ENCODE measurements at regions not wholly inside any gene's neighbourhood (a gene's known extent, or its start where the extent isn't known, plus 50 kb on each side); places are given as distances from the start of the nearest gene placed in this dataset.

DNA sequence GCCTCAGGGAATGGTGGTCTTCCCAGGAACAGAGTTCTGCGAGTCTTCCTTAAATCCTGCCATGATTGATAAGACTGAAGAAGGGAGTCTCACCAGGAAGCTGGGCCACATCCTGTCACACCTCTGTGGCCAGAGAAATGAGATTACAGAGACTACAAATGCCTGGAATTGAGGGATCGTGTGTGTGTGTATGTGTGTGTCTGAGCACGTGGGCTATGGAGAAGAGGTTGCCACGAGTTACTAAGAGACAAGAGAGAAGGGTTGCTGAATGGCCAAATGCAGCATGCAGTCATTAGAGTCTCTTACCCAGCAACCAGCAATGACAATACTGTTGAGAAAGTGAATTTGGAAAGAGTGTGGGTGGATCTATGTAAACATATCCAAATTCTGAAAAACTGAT, 443.1 kb downstream of the MFSD1 start:
- no peak overlapping the region for H3K27ac ChIP-seq
- H3K9me3 ChIP-seq, result no peaks in the 10 kb centered on the region
- H3K4me1 ChIP-seq (replicated peaks), result no peaks in the 10 kb centered on the region
- TF ChIP-seq POLR2AphosphoS5 (IDR thresholded peaks at IDR 0.05) (no peak), POLR2A (IDR thresholded peaks at IDR 0.05) (no peak)
- TF ChIP-seq, protein P1, sequence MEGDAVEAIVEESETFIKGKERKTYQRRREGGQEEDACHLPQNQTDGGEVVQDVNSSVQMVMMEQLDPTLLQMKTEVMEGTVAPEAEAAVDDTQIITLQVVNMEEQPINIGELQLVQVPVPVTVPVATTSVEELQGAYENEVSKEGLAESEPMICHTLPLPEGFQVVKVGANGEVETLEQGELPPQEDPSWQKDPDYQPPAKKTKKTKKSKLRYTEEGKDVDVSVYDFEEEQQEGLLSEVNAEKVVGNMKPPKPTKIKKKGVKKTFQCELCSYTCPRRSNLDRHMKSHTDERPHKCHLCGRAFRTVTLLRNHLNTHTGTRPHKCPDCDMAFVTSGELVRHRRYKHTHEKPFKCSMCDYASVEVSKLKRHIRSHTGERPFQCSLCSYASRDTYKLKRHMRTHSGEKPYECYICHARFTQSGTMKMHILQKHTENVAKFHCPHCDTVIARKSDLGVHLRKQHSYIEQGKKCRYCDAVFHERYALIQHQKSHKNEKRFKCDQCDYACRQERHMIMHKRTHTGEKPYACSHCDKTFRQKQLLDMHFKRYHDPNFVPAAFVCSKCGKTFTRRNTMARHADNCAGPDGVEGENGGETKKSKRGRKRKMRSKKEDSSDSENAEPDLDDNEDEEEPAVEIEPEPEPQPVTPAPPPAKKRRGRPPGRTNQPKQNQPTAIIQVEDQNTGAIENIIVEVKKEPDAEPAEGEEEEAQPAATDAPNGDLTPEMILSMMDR (IDR thresholded peaks at IDR 0.05), result no peak
- H3K27me3 ChIP-seq (replicated peaks; ENCODE audit: insufficient read depth), result no peaks in the 10 kb centered on the region
- H3K36me3 ChIP-seq, result no peaks in the 10 kb centered on the region
- intact Hi-C loops (cut with DNase I), result no loop called here
- WGBS, result 83% methylated on average over 4 of the region's 4 CpGs
- no peak overlapping the region for H3K4me3 ChIP-seq
- no peak for DNase-seq (ENCODE audit: low spot score)

DNA sequence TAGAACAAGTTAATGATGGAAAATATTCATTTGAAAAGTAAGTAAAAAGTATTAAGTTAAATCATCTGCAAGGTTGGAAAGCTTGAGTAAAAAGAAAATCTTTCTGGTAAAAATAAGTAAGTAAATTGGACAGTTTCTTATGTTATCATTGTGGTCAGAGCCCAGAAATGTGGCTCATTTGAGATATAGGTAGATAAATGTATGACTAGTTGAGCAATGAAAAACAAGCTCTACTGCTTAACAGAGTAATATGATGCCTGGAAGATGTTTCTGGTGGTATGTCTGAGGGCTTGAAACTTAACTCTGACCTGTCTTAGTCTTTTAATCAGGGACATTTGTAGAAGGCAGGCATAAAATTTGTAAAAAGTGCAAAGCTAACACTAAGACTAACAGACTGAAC, 444.0 kb downstream of the MFSD1 start:
- H3K27ac ChIP-seq, result no peak overlapping the region
- no peaks in the 10 kb centered on the region for H3K9me3 ChIP-seq
- TF ChIP-seq POLR2A (IDR thresholded peaks at IDR 0.05) (no peak), POLR2AphosphoS5 (IDR thresholded peaks at IDR 0.05) (no peak)
- TF ChIP-seq, protein P1 (IDR thresholded peaks at IDR 0.05), result no peak
- no peaks in the 10 kb centered on the region for H3K27me3 ChIP-seq (replicated peaks; ENCODE audit: insufficient read depth)
- intact Hi-C loops (cut with DNase I), result no loop called here
- no peak for DNase-seq (ENCODE audit: low spot score)
- H3K4me1 ChIP-seq (replicated peaks), result no peaks in the 10 kb centered on the region
- no peaks in the 10 kb centered on the region for H3K36me3 ChIP-seq
- H3K4me3 ChIP-seq, result no peak overlapping the region

DNA sequence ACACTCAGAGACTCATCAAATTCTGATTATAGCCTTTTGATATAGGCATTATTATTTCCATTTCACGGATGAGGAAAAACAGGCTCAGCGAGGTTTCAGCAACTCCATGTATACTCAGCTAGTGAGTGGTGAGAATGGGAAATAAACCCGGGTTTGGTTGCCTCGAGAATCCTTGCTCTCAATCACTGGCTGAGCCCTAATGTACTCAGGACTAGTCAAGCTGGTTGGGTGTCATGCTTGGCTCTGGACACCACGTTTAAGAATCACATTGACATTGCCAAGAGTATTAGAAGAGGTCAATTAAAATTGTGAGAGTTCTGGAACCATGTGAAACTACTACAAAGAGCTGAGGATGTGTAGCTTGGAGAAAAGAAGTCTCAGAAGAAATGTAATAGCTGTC, 444.5 kb downstream of the MFSD1 start:
- Histone ChIP-seq H3K27ac (no peak overlapping the region), H3K4me1 (replicated peaks) (no peaks in the 10 kb centered on the region), H3K36me3 (no peaks in the 10 kb centered on the region), H3K9me3 (no peaks in the 10 kb centered on the region), H3K27me3 (replicated peaks; ENCODE audit: insufficient read depth) (no peaks in the 10 kb centered on the region), H3K4me3 (no peak overlapping the region)
- WGBS, result 43% methylated on average over 5 of the region's 5 CpGs
- TF ChIP-seq, protein P1 (IDR thresholded peaks at IDR 0.05), result no peak
- no peak for TF ChIP-seq POLR2A (IDR thresholded peaks at IDR 0.05)
- TF ChIP-seq POLR2AphosphoS5 (IDR thresholded peaks at IDR 0.05), result no peak
- no peak for DNase-seq (ENCODE audit: low spot score)
- intact Hi-C loops (cut with DNase I), result no loop called here

DNA sequence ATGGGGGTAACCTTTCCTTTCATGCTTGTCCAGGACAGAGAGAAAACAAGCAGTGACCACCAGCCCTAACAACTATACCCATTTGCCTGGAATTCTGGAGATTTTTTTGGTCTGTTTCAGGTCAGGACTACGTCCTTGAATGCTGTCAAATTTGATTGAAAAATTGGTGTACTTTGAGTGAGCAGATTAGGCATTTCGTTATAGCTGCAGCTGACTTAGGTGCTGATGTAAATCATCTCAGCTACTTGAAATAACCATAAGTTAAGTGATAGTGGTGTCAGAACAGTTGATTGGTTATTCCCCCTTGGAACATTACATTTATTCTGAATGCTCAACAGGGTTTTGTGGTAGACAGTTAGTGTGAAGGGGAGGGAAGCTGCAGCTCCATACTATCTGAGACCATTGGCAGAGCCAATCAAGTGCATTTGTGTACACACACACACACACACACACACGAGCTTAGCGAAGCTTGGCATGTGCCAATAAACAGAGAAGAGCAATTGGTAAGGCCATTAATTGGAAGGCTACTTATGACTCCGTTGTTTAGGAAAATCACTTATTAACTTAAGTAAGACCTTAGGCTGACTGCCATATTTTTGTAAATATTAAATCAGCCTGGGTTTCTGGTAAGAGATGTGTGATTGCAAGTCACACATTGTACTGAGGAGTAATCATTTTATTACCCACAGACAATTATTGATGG, 447.8 kb downstream of the MFSD1 start:
- no peak for TF ChIP-seq POLR2AphosphoS5 (IDR thresholded peaks at IDR 0.05)
- TF ChIP-seq, protein P1 (IDR thresholded peaks at IDR 0.05), result no peak
- no peaks in the 10 kb centered on the region for H3K27me3 ChIP-seq (replicated peaks; ENCODE audit: insufficient read depth)
- 67% methylated on average over 5 of the region's 5 CpGs for WGBS
- H3K4me1 ChIP-seq (replicated peaks), result no peaks in the 10 kb centered on the region
- H3K9me3 ChIP-seq, result no peaks in the 10 kb centered on the region
- no peak overlapping the region for H3K27ac ChIP-seq
- no peak overlapping the region for H3K4me3 ChIP-seq
- intact Hi-C loops (cut with DNase I), result no loop called here
- no peaks in the 10 kb centered on the region for H3K36me3 ChIP-seq
- no peak for DNase-seq (ENCODE audit: low spot score)

DNA sequence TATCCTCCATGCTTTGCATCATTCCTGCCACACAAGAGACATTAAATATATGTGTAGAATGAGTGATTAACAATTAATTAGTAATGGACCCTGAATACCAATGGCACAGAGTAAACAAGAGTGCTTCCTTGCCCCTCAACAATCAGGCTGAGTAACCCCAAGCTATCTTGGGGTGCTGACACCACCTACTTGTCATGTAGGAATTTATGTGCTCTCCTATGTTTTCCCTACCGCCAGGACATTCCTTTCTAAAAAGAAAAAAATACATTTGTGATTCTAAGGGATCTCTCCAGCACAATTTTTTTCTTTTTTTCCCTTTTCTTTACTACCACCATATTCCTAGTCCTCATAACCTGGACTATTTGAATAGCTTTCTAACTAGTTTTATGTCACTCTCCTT, 449.1 kb downstream of the MFSD1 start:
- Histone ChIP-seq H3K36me3 (no peaks in the 10 kb centered on the region), H3K27ac (no peak overlapping the region), H3K4me3 (no peak overlapping the region), H3K9me3 (no peaks in the 10 kb centered on the region), H3K27me3 (replicated peaks; ENCODE audit: insufficient read depth) (no peaks in the 10 kb centered on the region), H3K4me1 (replicated peaks) (no peaks in the 10 kb centered on the region)
- WGBS, result 54% methylated on average over 1 of the region's 1 CpG
- intact Hi-C loops (cut with DNase I), result no loop called here
- TF ChIP-seq, protein P1 (IDR thresholded peaks at IDR 0.05), result no peak
- TF ChIP-seq POLR2A (IDR thresholded peaks at IDR 0.05) (no peak), POLR2AphosphoS5 (IDR thresholded peaks at IDR 0.05) (no peak)
- DNase-seq (ENCODE audit: low spot score), result no peak
